Transverse colon (tissue), 4 donors: ENCODE measurements at regions not wholly inside any gene's neighbourhood (a gene's known extent, or its start where the extent isn't known, plus 50 kb on each side); places are given as distances from the start of the nearest gene placed in this dataset.

Experiments used
- DNase-seq: peaks from one replicate; pipeline ENCODE4 v3.0.0-alpha.2; 2019
- H3K27ac ChIP-seq, 4 donors: fragments of 200-600 bp; sonication (generic); 2 replicates each; pipeline ENCODE4 v1.5.1; 2016 to 2018; ENCODE audit warnings: inconsistent platforms in 4 of 4
- H3K27me3 ChIP-seq: fragments of 200-600 bp; sonication (generic); 2 replicates; pipeline ENCODE4 v1.5.1; 2017; ENCODE audit warnings: inconsistent platforms
- H3K36me3 ChIP-seq, 4 donors: fragments of 200-600 bp; sonication (generic); 2 replicates each; pipeline ENCODE4 v1.5.1; 2017 to 2019; ENCODE audit warnings: inconsistent platforms in 4 of 4
- H3K4me1 ChIP-seq, 4 donors: fragments of 200-600 bp; sonication (generic); 2 replicates each; pipeline ENCODE4 v1.5.1; 2017 to 2020; ENCODE audit warnings: inconsistent platforms in 4 of 4
- H3K4me3 ChIP-seq, 4 donors: fragments of 200-600 bp; sonication (generic); 1 replicate in 1 of 4; 2 replicates in 3 of 4; pipeline versions ENCODE4 v1.5.1 to v1.6.1; 2017 to 2019; ENCODE audit warnings: inconsistent platforms in 4 of 4
- H3K9me3 ChIP-seq, 2 donors: fragments of 200-600 bp; sonication (generic); 2 replicates each; pipeline ENCODE4 v1.5.1; 2017 to 2019; ENCODE audit warnings: inconsistent platforms in 2 of 2
- CTCF ChIP-seq, 5 experiments: fragments of 200-600 bp in 3 of 5; fragments of 450-650 bp in 2 of 5; sonication (generic) in 3 of 5; IDR thresholded peaks; 1 replicate in 2 of 5; 2 replicates in 3 of 5; pipeline ENCODE4 v1.5.1; 2016 to 2017; ENCODE audit warnings: antibody characterized with exemption in 5 of 5, inconsistent platforms in 3 of 5, mild to moderate bottlenecking in 2 of 5, moderate library complexity in 1 of 5
- EP300 ChIP-seq: sonication (generic); formaldehyde crosslinking; IDR thresholded peaks from one replicate; pipeline ENCODE4 v1.6.1; 2017; ENCODE audit warnings: antibody characterized with exemption, low read depth
- POLR2A ChIP-seq: fragments of 450-650 bp; IDR thresholded peaks from one replicate; pipeline ENCODE4 v1.6.1; 2016; ENCODE audit warnings: antibody characterized with exemption, mild to moderate bottlenecking, moderate library complexity
- POLR2AphosphoS5 ChIP-seq, 3 donors: sonication (generic); formaldehyde crosslinking; IDR thresholded peaks; one replicate each; pipeline ENCODE4 v1.6.1; 2016; ENCODE audit warnings: antibody characterized with exemption in 3 of 3
- WGBS, 2 donors: methylation state at CpG; one replicate each; pipeline ENCODE4 v1.1.5; 2018; ENCODE audit warnings: low coverage in 1 of 2; 5-methylcytosine and 5-hydroxymethylcytosine counted together
- in situ Hi-C, 4 donors: fragments of 200-750 bp; cut with MboI; loops; one replicate each; pipeline versions ENCODE4 v1.15.0 to v1.15.1; 2017; ENCODE audit warnings: low sequenced_read_pairs in 3 of 4, low pct_ligation_motif_present in 1 of 4, low pct_unique_long_range_greater_than_20kb in 1 of 4
- intact Hi-C: fragments of 100-400 bp; cut with DNase I; formaldehyde crosslinking; loops from one replicate; pipeline ENCODE4 v1.15.1; 2023; ENCODE audit warnings: low total_unique reads

GRCh38 chr1:193325042-193325441, 138.6 kb upstream of the B3GALT2 start:
- in situ Hi-C loops, result no loop called here
- Histone ChIP-seq H3K4me1 (no peaks in the 10 kb centered on the region), H3K27ac (no peak overlapping the region), H3K9me3 (peaks cover 6 to 8% of the 10 kb centered on the region in 2 donors), H3K27me3 (no peaks in the 10 kb centered on the region), H3K4me3 (no peak overlapping the region), H3K36me3 (no peaks in the 10 kb centered on the region)
- WGBS, 2 donors, result 60 to 74% methylated on average over 1 of the region's 1 CpG
- TF ChIP-seq POLR2A (no peak), POLR2AphosphoS5 (IDR thresholded peaks at IDR 0.05) (no peak)
- no peak for DNase-seq
- intact Hi-C loops, result no loop called here

DNA sequence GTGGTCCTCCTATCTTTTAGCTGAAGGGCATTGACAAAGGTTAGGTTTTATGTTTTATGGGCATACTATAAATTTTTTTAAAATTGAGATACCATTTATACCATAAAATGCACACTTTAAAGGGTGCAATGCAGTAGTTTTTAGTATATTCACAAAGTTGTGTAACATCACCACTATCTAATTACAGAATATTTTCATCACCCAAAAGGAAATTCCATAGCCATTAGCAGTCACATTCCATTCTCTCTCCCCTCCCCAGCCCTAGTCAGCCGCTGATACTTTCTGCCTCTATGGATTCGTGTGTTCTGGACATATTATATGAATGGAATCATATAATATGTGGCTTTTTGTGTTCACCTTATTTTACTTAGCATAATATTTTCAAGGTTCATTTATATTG, 135.8 kb upstream of the B3GALT2 start:
- H3K27me3 ChIP-seq, result no peaks in the 10 kb centered on the region
- 83 to 100% methylated on average over 2 of the region's 2 CpGs for WGBS, 2 donors
- in situ Hi-C loops, result no loop called here

DNA sequence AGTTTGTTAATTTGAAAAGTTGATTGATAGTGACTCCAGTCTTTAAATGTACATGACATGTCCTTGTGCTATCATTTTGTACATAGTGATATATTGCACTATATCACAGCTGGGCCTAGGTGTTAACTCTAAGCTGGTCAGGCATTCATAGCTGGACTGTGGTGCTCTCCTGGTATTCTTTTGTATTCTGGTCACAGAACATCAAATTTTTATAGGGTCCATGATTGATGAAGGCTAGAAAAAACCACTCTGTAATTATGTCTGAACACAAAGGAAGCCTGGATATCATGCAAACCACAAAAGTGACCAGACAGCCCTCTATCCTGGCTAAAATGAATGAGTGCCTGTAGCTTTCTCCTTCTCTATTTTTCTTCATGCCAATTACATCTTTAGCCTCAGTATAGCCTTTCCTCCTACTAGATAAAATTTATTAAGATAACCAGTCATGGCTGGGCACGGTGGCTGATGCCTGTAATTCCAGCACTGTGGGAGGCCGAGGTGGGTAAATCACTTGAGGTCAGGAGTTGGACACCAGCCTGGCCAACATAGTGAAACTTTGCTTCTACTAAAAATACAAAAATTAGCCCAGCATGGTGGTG, 134.9 kb upstream of the B3GALT2 start:
- Histone ChIP-seq H3K27me3 (no peaks in the 10 kb centered on the region), H3K4me1 (no peaks in the 10 kb centered on the region), H3K4me3 (no peak overlapping the region), H3K27ac (no peak overlapping the region), H3K9me3 (peaks cover 7 to 12% of the 10 kb centered on the region in 2 donors), H3K36me3 (no peaks in the 10 kb centered on the region)
- TF ChIP-seq CTCF (IDR thresholded peaks at IDR 0.05) (no peak), POLR2AphosphoS5 (IDR thresholded peaks at IDR 0.05) (no peak), POLR2A (no peak), EP300 (no peak)
- no peak for DNase-seq
- in situ Hi-C loops, result no loop called here
- intact Hi-C loops, result no loop called here
- WGBS, 2 donors, result 86 to 92% methylated on average over 2 of the region's 2 CpGs

More for the DNA sequence above, 135.8 kb upstream of the B3GALT2 start:
- Histone ChIP-seq H3K4me1 (no peaks in the 10 kb centered on the region), H3K9me3 (peaks cover 7 to 12% of the 10 kb centered on the region in 2 donors), H3K4me3 (no peak overlapping the region), H3K27ac (no peak overlapping the region), H3K36me3 (no peaks in the 10 kb centered on the region)
- TF ChIP-seq EP300 (no peak), POLR2A (no peak)
- no peak for DNase-seq
- intact Hi-C loops, result no loop called here

- no peak for DNase-seq
- H3K4me3 ChIP-seq, result no peak overlapping the region
- 81 to 88% methylated on average over 1 to 2 of the region's 2 CpGs for WGBS, 2 donors
- no peak for TF ChIP-seq EP300
- TF ChIP-seq POLR2A, result no peak
- TF ChIP-seq CTCF (IDR thresholded peaks at IDR 0.05), result no peak
- no peak for TF ChIP-seq POLR2AphosphoS5 (IDR thresholded peaks at IDR 0.05)
- in situ Hi-C loops (no loop called here), intact Hi-C loops (no loop called here)
- H3K27me3 ChIP-seq, result no peaks in the 10 kb centered on the region
- H3K9me3 ChIP-seq, result peaks cover 7 to 12% of the 10 kb centered on the region in 2 donors
- H3K36me3 ChIP-seq, result no peaks in the 10 kb centered on the region
- no peaks in the 10 kb centered on the region for H3K4me1 ChIP-seq
- no peak overlapping the region for H3K27ac ChIP-seq
Measured at GRCh38 chr1:193320270-193320669, 133.9 kb upstream of the B3GALT2 start.

GRCh38 chr1:193318347-193318746, 131.9 kb upstream of the B3GALT2 start:
- intact Hi-C loops, result no loop called here
- DNase-seq, result no peak
- in situ Hi-C loops, result no loop called here
- no peak overlapping the region for H3K27ac ChIP-seq
- H3K4me1 ChIP-seq, result no peaks in the 10 kb centered on the region
- peaks cover 7 to 12% of the 10 kb centered on the region in 2 donors for H3K9me3 ChIP-seq
- H3K36me3 ChIP-seq, result no peaks in the 10 kb centered on the region
- TF ChIP-seq CTCF (IDR thresholded peaks at IDR 0.05) (no peak), POLR2A (no peak), EP300 (no peak), POLR2AphosphoS5 (IDR thresholded peaks at IDR 0.05) (no peak)
- H3K27me3 ChIP-seq, result no peaks in the 10 kb centered on the region
- H3K4me3 ChIP-seq, result no peak overlapping the region
